ENCODE measurements at regions not wholly inside any gene's neighbourhood (a gene's known extent, or its start where the extent isn't known, plus 50 kb on each side); places are given as distances from the start of the nearest gene placed in this dataset.

DNA sequence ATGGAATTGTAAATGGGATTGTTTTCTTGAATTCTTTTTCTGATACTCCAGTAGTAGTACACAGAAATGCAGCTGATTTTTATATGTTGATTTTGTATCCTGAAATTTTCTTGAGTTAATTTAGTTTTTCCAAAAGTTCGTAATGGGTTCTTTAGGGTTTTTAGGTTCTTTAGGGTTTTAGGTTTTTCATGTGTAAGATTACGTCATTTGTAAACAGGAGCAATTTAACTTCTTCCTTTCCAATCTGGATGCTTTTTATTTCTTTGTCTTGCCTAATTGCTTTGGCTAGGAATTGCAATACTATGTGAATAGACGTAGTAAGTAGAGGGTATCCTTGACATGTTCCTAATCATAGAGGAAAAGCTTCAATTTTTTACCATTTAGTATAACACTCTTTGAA lies 568.6 kb downstream of the MMUT start:
- no peak for ATAC-seq
- intact Hi-C loops (cut with micrococcal nuclease) = no loop called here
- Mint-ChIP-seq H3K4me1 (ENCODE audit: low read depth) (no peaks in the 10 kb centered on the region), H3K4me3 (no peak overlapping the region), H3K27me3 (no peaks in the 10 kb centered on the region), H3K27ac (no peak overlapping the region), H3K9me3 (peaks cover 6% of the 10 kb centered on the region), H3K36me3 (ENCODE audit: low read depth) (no peaks in the 10 kb centered on the region)
- ChIA-PET POLR2A (no interaction called here), CTCF (no interaction called here)
- DNase-seq = no peak
- TF ChIP-seq, protein P1, sequence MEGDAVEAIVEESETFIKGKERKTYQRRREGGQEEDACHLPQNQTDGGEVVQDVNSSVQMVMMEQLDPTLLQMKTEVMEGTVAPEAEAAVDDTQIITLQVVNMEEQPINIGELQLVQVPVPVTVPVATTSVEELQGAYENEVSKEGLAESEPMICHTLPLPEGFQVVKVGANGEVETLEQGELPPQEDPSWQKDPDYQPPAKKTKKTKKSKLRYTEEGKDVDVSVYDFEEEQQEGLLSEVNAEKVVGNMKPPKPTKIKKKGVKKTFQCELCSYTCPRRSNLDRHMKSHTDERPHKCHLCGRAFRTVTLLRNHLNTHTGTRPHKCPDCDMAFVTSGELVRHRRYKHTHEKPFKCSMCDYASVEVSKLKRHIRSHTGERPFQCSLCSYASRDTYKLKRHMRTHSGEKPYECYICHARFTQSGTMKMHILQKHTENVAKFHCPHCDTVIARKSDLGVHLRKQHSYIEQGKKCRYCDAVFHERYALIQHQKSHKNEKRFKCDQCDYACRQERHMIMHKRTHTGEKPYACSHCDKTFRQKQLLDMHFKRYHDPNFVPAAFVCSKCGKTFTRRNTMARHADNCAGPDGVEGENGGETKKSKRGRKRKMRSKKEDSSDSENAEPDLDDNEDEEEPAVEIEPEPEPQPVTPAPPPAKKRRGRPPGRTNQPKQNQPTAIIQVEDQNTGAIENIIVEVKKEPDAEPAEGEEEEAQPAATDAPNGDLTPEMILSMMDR (IDR thresholded peaks at IDR 0.05) = no peak

DNA sequence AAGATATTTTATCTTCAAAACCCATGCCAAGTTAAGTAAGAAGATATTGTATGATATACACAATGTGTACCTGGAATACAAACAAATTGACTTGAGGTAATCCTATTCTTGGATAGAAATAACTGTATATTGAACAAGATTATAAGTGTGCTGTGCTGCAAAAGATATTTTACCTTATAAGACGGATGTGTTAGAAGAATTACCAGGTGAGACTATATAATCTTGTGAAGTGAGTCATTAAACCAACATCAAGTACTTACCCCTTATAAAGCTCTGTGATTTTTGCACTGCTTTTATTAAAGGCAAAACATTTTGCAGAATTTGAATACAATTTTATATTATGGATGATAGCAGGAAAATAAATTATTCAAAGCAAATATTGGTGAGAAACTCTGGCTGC lies 570.0 kb downstream of the MMUT start:
- intact Hi-C loops (cut with micrococcal nuclease) = no loop called here
- no peaks in the 10 kb centered on the region for H3K36me3 Mint-ChIP-seq (ENCODE audit: low read depth)
- TF ChIP-seq, protein P1 (IDR thresholded peaks at IDR 0.05) = no peak
- H3K9me3 Mint-ChIP-seq = peaks cover 6% of the 10 kb centered on the region
- DNase-seq = no peak
- ATAC-seq = no peak
- ChIA-PET POLR2A (no interaction called here), CTCF (no interaction called here)
- no peaks in the 10 kb centered on the region for H3K27me3 Mint-ChIP-seq
- no peaks in the 10 kb centered on the region for H3K4me1 Mint-ChIP-seq (ENCODE audit: low read depth)
- H3K4me3 Mint-ChIP-seq = no peak overlapping the region
- H3K27ac Mint-ChIP-seq = no peak overlapping the region

DNA sequence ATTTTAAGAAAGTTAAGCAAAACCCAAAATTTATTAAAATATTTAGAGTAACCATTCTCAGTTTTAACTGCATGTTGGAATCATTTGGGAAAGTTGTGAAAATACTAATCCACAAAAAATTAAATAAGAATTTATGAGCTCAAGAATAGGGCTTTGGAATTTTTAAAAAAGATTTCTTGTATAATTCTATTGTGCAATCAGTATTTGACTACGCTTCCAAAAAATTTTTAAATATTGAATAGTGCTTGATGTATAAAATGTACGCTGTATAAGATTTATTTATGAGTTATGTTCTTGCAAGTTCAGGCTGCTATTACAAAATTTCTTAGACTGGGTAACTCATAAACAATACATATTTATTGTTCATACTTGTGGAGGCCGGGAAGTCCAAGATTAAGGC lies 571.7 kb downstream of the MMUT start:
- CTCF ChIA-PET = no interaction called here
- H3K27me3 Mint-ChIP-seq = no peaks in the 10 kb centered on the region

DNA sequence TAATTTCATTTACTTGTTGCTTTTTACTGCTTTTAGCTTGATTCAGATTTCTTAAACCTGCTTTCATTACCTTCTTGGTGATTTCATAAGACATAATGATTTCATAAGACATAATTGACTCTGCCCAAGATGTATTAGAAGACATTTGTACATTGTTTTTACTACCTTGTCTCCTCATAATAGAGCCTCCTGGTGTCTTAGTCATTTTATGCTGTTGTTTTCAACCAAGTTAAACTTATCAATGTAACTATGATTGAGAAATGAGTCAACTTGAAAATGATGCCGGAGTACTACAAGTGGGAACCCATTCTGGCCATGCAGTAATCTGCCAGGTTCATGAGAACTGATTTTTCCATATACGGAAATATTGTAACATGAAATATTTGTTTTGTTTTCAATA lies 573.6 kb downstream of the MMUT start:
- no peak for ATAC-seq
- intact Hi-C loops (cut with micrococcal nuclease) = no loop called here
- Mint-ChIP-seq H3K9me3 (peaks cover 6% of the 10 kb centered on the region), H3K4me3 (no peak overlapping the region), H3K4me1 (ENCODE audit: low read depth) (no peaks in the 10 kb centered on the region), H3K27ac (no peak overlapping the region), H3K36me3 (ENCODE audit: low read depth) (no peaks in the 10 kb centered on the region), H3K27me3 (no peaks in the 10 kb centered on the region)
- TF ChIP-seq, protein P1 (IDR thresholded peaks at IDR 0.05) = no peak
- DNase-seq = no peak
- ChIA-PET CTCF (no interaction called here), POLR2A (no interaction called here)

More for the DNA sequence above, 571.7 kb downstream of the MMUT start:
- H3K4me1 Mint-ChIP-seq (ENCODE audit: low read depth) = no peaks in the 10 kb centered on the region
- intact Hi-C loops (cut with micrococcal nuclease) = no loop called here
- TF ChIP-seq, protein P1 (IDR thresholded peaks at IDR 0.05) = no peak
- POLR2A ChIA-PET = no interaction called here
- no peaks in the 10 kb centered on the region for H3K36me3 Mint-ChIP-seq (ENCODE audit: low read depth)
- ATAC-seq = no peak
- H3K27ac Mint-ChIP-seq = no peak overlapping the region
- no peak overlapping the region for H3K4me3 Mint-ChIP-seq
- DNase-seq = no peak
- H3K9me3 Mint-ChIP-seq = peaks cover 6% of the 10 kb centered on the region

DNA sequence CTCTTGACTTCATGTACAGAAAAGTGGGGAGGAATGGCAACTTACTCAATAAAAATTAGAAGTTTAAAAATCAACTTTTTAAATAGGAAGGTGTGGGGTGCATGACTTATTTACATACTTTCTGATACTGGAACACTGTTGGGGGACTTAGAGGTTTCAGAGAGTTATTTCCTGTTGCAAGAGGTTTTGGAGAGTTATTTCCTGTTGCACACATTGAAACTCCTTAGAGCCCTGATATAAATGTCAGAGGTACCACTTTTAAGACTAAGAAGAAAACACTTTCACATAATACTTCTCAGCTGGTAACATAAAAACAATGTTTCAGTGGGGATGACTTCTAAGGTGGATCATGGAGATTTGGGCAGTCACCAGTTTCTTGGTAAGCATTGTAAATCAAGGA lies 579.9 kb downstream of the MMUT start:
- Mint-ChIP-seq H3K9me3 (peaks cover 4% of the 10 kb centered on the region), H3K27me3 (no peaks in the 10 kb centered on the region), H3K4me1 (ENCODE audit: low read depth) (no peaks in the 10 kb centered on the region), H3K27ac (no peak overlapping the region), H3K4me3 (no peak overlapping the region), H3K36me3 (ENCODE audit: low read depth) (no peaks in the 10 kb centered on the region)
- ChIA-PET POLR2A (no interaction called here), CTCF (interaction anchor here (0.6 kb wide), 1 partner anchor 1094 kb away, joined by 3 read pairs; no protein-coding TSS in a partner anchor)
- TF ChIP-seq, protein P1 (IDR thresholded peaks at IDR 0.05) = no peak
- ATAC-seq (no peak), DNase-seq (no peak)
- intact Hi-C loops (cut with micrococcal nuclease) = no loop called here
